ENCODE measurements at regions not wholly inside any gene's neighbourhood (a gene's known extent, or its start where the extent isn't known, plus 50 kb on each side); places are given as distances from the start of the nearest gene placed in this dataset.

- intact Hi-C loops (cut with DNase I): no loop called here
- TF ChIP-seq CTCF (IDR thresholded peaks at IDR 0.05): no peak
These were observed 208.2 kb downstream of the MN1 start for GRCh38 chr22:27593378-27593777.

GRCh38 chr22:27594020-27594419, 207.5 kb downstream of the MN1 start:
- no peak for DNase-seq (ENCODE audit: low spot score in 2 of 2)
- no peaks in the 10 kb centered on the region for H3K36me3 ChIP-seq
- TF ChIP-seq CTCF (IDR thresholded peaks at IDR 0.05): no peak
- no peaks in the 10 kb centered on the region for H3K4me1 ChIP-seq
- H3K4me3 ChIP-seq: no peak overlapping the region
- no peaks in the 10 kb centered on the region for H3K27me3 ChIP-seq
- intact Hi-C loops (cut with DNase I): no loop called here
- H3K27ac ChIP-seq: no peak overlapping the region
- no peaks in the 10 kb centered on the region for H3K9me3 ChIP-seq

More at GRCh38 chr22:27593378-27593777, 208.2 kb downstream of the MN1 start:
- no peak for DNase-seq (ENCODE audit: low spot score in 2 of 2)
- no peaks in the 10 kb centered on the region for H3K36me3 ChIP-seq
- H3K9me3 ChIP-seq: no peaks in the 10 kb centered on the region
- no peaks in the 10 kb centered on the region for H3K27me3 ChIP-seq
- no peak overlapping the region for H3K4me3 ChIP-seq
- no peak overlapping the region for H3K27ac ChIP-seq
- no peaks in the 10 kb centered on the region for H3K4me1 ChIP-seq

GRCh38 chr22:27594474-27595134, 207.0 kb downstream of the MN1 start:
- intact Hi-C loops (cut with DNase I): no loop called here
- H3K27me3 ChIP-seq: no peaks in the 10 kb centered on the region
- DNase-seq (ENCODE audit: low spot score in 2 of 2): no peak
- no peaks in the 10 kb centered on the region for H3K36me3 ChIP-seq
- no peak overlapping the region for H3K4me3 ChIP-seq
- TF ChIP-seq CTCF (IDR thresholded peaks at IDR 0.05): no peak
- no peaks in the 10 kb centered on the region for H3K9me3 ChIP-seq
- H3K4me1 ChIP-seq: no peaks in the 10 kb centered on the region
- H3K27ac ChIP-seq: no peak overlapping the region

GRCh38 chr22:27596133-27596870, 205.3 kb downstream of the MN1 start:
- Histone ChIP-seq H3K27me3 (no peaks in the 10 kb centered on the region), H3K36me3 (no peaks in the 10 kb centered on the region), H3K4me3 (no peak overlapping the region), H3K9me3 (no peaks in the 10 kb centered on the region), H3K4me1 (peaks cover 0 to 5% of the 10 kb centered on the region in 2 donors), H3K27ac (no peak overlapping the region)
- intact Hi-C loops (cut with DNase I): no loop called here
- TF ChIP-seq CTCF (IDR thresholded peaks at IDR 0.05): no peak
- DNase-seq (ENCODE audit: low spot score in 2 of 2): no peak

GRCh38 chr22:27597703-27598444, 203.7 kb downstream of the MN1 start:
- no peak for TF ChIP-seq CTCF (IDR thresholded peaks at IDR 0.05)
- Histone ChIP-seq H3K36me3 (no peaks in the 10 kb centered on the region), H3K4me3 (no peak overlapping the region)

More at GRCh38 chr22:27597703-27598444, 203.7 kb downstream of the MN1 start:
- no peak for DNase-seq (ENCODE audit: low spot score in 2 of 2)
- Histone ChIP-seq H3K27ac (no peak overlapping the region), H3K4me1 (peaks cover 4 to 14% of the 10 kb centered on the region in 2 donors), H3K9me3 (no peaks in the 10 kb centered on the region), H3K27me3 (no peaks in the 10 kb centered on the region)
- intact Hi-C loops (cut with DNase I): no loop called here
